Neural cell (in vitro differentiated cells): ENCODE measurements at regions not wholly inside any gene's neighbourhood (a gene's known extent, or its start where the extent isn't known, plus 50 kb on each side); places are given as distances from the start of the nearest gene placed in this dataset.

Source experiments
- H2AFZ ChIP-seq: fragments of 200-600, 300-800 bp; sonication (generic), shearing (Covaris generic); 2 replicates; pipeline ENCODE4 v1.6.0; 2014; ENCODE audit warnings: low read depth, mild to moderate bottlenecking, antibody characterized with exemption, low read length, moderate library complexity
- H3F3A ChIP-seq: fragments of 200-600 bp; shearing (Covaris generic); 2 replicates; pipeline ENCODE4 v1.6.1; 2016; ENCODE audit warnings: mild to moderate bottlenecking, moderate library complexity, mixed read lengths, antibody characterized with exemption, low read length; ENCODE audit not compliant: insufficient read depth, poor library complexity, severe bottlenecking
- H3K27ac ChIP-seq: fragments of 200-600, 300-800 bp; sonication (generic), shearing (Covaris generic); 2 replicates; pipeline ENCODE4 v1.5.1; 2014; ENCODE audit warnings: mild to moderate bottlenecking, low read length, moderate library complexity
- H3K27me3 ChIP-seq: fragments of 300-800, 200-600 bp; sonication (generic), shearing (Covaris generic); 2 replicates; pipeline ENCODE4 v1.6.0; 2014; ENCODE audit warnings: mild to moderate bottlenecking, low read depth, low read length, moderate library complexity; ENCODE audit not compliant: insufficient read depth
- H3K36me3 ChIP-seq: fragments of 300-800, 200-600 bp; sonication (generic), shearing (Covaris generic); 2 replicates; pipeline ENCODE4 v1.5.1; 2014; ENCODE audit warnings: mild to moderate bottlenecking, antibody characterized with exemption, low read length, moderate library complexity; ENCODE audit not compliant: insufficient read depth
- H3K4me2 ChIP-seq: fragments of 300-800, 200-600 bp; sonication (generic), shearing (Covaris generic); 2 replicates; pipeline ENCODE4 v1.6.0; 2014; ENCODE audit warnings: mild to moderate bottlenecking, low read length
- H3K4me3 ChIP-seq: fragments of 300-800, 200-600 bp; sonication (generic), shearing (Covaris generic); 2 replicates; pipeline ENCODE4 v1.5.1; 2014; ENCODE audit warnings: mild to moderate bottlenecking, low read length, moderate library complexity
- H3K79me2 ChIP-seq: fragments of 200-600 bp; shearing (Covaris generic); replicated peaks from 2 replicates; pipeline ENCODE4 v1.6.0; 2014; ENCODE audit warnings: mild to moderate bottlenecking, low read length, moderate library complexity; ENCODE audit not compliant: insufficient read depth
- H3K9ac ChIP-seq: fragments of 300-800, 200-600 bp; sonication (generic), shearing (Covaris generic); 2 replicates; pipeline ENCODE4 v1.6.1; 2016; ENCODE audit warnings: mild to moderate bottlenecking, low read length, mixed read lengths
- H3K9me2 ChIP-seq: fragments of 200-600 bp; shearing (Covaris generic); 2 replicates; pipeline ENCODE4 v1.6.1; 2016; ENCODE audit warnings: mild to moderate bottlenecking, low read length, mixed read lengths; ENCODE audit not compliant: insufficient read depth
- H3K9me3 ChIP-seq: fragments of 200-600, 300-800 bp; sonication (generic), shearing (Covaris generic); 2 replicates; pipeline ENCODE4 v1.6.1; 2016; ENCODE audit warnings: mild to moderate bottlenecking, mixed run types, low read length, moderate library complexity, mixed read lengths
- H4K20me1 ChIP-seq: fragments of 200-600 bp; shearing (Covaris generic); 2 replicates; pipeline ENCODE4 v1.6.1; 2016; ENCODE audit warnings: mild to moderate bottlenecking, mixed run types; ENCODE audit not compliant: insufficient read depth
- EP300 ChIP-seq: fragments of 450-650 bp; conservative IDR thresholded peaks from 2 replicates; pipeline ENCODE4 v1.6.1; 2014; ENCODE audit warnings: antibody characterized with exemption, mild to moderate bottlenecking, moderate library complexity; ENCODE audit not compliant: poor library complexity, severe bottlenecking
- EZH2 ChIP-seq: fragments of 200-600, 300-800 bp; shearing (Covaris generic), sonication (generic); IDR thresholded peaks from 2 replicates; pipeline ENCODE4 v1.6.1; 2014; ENCODE audit warnings: antibody characterized with exemption, low read length, borderline replicate concordance, mild to moderate bottlenecking; ENCODE audit not compliant: insufficient read depth, poor library complexity, severe bottlenecking
- MXI1 ChIP-seq: fragments of 450-650 bp; conservative IDR thresholded peaks from 2 replicates; pipeline ENCODE4 v1.6.1; 2014; ENCODE audit warnings: antibody characterized with exemption, mild to moderate bottlenecking; ENCODE audit not compliant: poor library complexity, severe bottlenecking
- POLR2AphosphoS5 ChIP-seq: IDR thresholded peaks from 2 replicates; pipeline ENCODE4 v1.6.1; 2012
- RAD21 ChIP-seq: fragments of 450-650 bp; conservative IDR thresholded peaks from 2 replicates; pipeline ENCODE4 v1.6.1; 2014; ENCODE audit warnings: antibody characterized with exemption, mild to moderate bottlenecking, moderate library complexity
- SMC3 ChIP-seq: fragments of 450-650 bp; conservative IDR thresholded peaks from 2 replicates; pipeline ENCODE4 v1.6.1; 2014; ENCODE audit warnings: antibody characterized with exemption, mild to moderate bottlenecking, moderate library complexity; ENCODE audit not compliant: poor library complexity
- TAF1 ChIP-seq: IDR thresholded peaks from 2 replicates; pipeline ENCODE4 v1.6.1; 2012; ENCODE audit warnings: low read depth
- TF ChIP-seq, protein P1 (sequence below): fragments of 450-650 bp; IDR thresholded peaks from 2 replicates; pipeline ENCODE4 v1.5.1; 2014; ENCODE audit warnings: antibody characterized with exemption, mild to moderate bottlenecking, moderate library complexity; ENCODE audit not compliant: poor library complexity, severe bottlenecking
- TF ChIP-seq, protein P2 (sequence below): IDR thresholded peaks from 2 replicates; pipeline ENCODE4 v1.6.1; 2012; ENCODE audit warnings: borderline replicate concordance

DNA sequence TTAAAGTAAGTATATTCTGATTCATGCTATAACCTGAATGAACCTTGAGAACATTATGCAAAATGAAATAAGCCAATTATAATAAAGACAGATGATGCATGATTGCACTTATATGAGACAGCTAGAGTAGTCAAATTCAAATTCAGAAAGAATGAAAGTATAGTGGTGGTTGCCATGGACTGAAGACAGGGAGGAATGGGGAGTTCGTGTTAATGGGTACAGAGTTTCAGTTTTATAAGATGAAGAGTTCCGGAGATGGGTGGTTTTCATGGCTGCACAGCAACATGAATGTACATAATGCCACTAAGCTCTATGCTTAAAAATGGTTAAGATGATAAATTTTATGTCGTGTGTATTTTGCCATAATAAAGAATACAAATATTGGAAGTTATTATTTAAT lies 751.2 kb downstream of the TSN start (continued):
- TF ChIP-seq, protein P1, sequence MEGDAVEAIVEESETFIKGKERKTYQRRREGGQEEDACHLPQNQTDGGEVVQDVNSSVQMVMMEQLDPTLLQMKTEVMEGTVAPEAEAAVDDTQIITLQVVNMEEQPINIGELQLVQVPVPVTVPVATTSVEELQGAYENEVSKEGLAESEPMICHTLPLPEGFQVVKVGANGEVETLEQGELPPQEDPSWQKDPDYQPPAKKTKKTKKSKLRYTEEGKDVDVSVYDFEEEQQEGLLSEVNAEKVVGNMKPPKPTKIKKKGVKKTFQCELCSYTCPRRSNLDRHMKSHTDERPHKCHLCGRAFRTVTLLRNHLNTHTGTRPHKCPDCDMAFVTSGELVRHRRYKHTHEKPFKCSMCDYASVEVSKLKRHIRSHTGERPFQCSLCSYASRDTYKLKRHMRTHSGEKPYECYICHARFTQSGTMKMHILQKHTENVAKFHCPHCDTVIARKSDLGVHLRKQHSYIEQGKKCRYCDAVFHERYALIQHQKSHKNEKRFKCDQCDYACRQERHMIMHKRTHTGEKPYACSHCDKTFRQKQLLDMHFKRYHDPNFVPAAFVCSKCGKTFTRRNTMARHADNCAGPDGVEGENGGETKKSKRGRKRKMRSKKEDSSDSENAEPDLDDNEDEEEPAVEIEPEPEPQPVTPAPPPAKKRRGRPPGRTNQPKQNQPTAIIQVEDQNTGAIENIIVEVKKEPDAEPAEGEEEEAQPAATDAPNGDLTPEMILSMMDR = no peak

DNA sequence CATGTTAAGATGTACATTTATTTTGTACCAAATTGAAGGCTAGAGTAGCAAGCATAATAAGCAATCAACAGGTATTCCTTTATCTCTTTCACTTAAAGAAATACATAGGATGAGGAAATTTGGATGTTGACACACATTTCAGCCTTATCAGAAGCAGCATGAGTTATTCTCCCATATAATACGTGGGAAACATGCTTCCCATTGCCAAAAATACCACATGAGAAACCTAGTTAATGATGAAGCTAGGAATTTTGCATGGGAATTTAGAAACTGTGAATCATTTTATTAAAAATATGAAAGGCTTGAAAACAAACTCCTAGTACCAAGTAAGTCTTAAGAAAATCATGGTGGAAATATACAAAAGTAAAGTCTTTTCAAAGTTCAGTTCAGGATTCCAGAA lies 751.8 kb downstream of the TSN start:
- no peak overlapping the region for H3K4me2 ChIP-seq
- H4K20me1 ChIP-seq = no peaks in the 10 kb centered on the region
- no peak overlapping the region for H3K27ac ChIP-seq
- no peaks in the 10 kb centered on the region for H3F3A ChIP-seq
- TF ChIP-seq, protein P1 = no peak
- TF ChIP-seq TAF1 (no peak), EP300 (no peak), POLR2AphosphoS5 (no peak), SMC3 (no peak), EZH2 (no peak), MXI1 (no peak), RAD21 (no peak)
- TF ChIP-seq, protein P2, sequence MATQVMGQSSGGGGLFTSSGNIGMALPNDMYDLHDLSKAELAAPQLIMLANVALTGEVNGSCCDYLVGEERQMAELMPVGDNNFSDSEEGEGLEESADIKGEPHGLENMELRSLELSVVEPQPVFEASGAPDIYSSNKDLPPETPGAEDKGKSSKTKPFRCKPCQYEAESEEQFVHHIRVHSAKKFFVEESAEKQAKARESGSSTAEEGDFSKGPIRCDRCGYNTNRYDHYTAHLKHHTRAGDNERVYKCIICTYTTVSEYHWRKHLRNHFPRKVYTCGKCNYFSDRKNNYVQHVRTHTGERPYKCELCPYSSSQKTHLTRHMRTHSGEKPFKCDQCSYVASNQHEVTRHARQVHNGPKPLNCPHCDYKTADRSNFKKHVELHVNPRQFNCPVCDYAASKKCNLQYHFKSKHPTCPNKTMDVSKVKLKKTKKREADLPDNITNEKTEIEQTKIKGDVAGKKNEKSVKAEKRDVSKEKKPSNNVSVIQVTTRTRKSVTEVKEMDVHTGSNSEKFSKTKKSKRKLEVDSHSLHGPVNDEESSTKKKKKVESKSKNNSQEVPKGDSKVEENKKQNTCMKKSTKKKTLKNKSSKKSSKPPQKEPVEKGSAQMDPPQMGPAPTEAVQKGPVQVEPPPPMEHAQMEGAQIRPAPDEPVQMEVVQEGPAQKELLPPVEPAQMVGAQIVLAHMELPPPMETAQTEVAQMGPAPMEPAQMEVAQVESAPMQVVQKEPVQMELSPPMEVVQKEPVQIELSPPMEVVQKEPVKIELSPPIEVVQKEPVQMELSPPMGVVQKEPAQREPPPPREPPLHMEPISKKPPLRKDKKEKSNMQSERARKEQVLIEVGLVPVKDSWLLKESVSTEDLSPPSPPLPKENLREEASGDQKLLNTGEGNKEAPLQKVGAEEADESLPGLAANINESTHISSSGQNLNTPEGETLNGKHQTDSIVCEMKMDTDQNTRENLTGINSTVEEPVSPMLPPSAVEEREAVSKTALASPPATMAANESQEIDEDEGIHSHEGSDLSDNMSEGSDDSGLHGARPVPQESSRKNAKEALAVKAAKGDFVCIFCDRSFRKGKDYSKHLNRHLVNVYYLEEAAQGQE = no peak
- H3K27me3 ChIP-seq = no peaks in the 10 kb centered on the region
- no peaks in the 10 kb centered on the region for H3K9me2 ChIP-seq
- no peak overlapping the region for H3K4me3 ChIP-seq
- H2AFZ ChIP-seq = no peak overlapping the region
- no peaks in the 10 kb centered on the region for H3K9me3 ChIP-seq
- H3K79me2 ChIP-seq = no peaks in the 10 kb centered on the region
- H3K9ac ChIP-seq = no peak overlapping the region
- H3K36me3 ChIP-seq = no peaks in the 10 kb centered on the region

DNA sequence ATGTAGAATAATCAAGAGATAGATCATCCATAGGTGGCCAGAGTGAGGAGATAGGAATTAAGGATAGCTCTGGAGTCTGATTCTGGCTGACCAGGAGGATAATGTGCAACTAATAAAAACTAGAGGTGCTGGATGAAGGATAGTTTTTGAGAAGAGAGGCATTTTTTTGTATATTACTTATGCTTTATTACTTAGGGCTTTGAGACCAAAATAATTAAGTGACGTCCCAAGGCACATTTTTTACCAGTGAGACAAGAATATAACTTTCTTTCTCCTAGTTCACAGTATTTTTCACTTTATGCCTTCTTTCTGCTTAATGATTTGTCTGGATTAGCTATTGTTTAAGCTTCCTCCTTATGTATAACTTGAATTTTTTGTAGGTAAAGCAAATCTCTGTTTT lies 756.6 kb downstream of the TSN start:
- Histone ChIP-seq H3K9ac (no peak overlapping the region), H3K9me3 (no peaks in the 10 kb centered on the region), H3K27me3 (no peaks in the 10 kb centered on the region), H3K9me2 (no peaks in the 10 kb centered on the region), H3K27ac (no peak overlapping the region), H3K36me3 (no peaks in the 10 kb centered on the region), H3K4me3 (no peak overlapping the region), H3F3A (no peaks in the 10 kb centered on the region), H4K20me1 (no peaks in the 10 kb centered on the region), H3K4me2 (no peak overlapping the region), H3K79me2 (no peaks in the 10 kb centered on the region), H2AFZ (no peak overlapping the region)
- TF ChIP-seq, protein P2 = no peak
- TF ChIP-seq, protein P1 = no peak
- TF ChIP-seq TAF1 = no peak
- TF ChIP-seq POLR2AphosphoS5 = no peak
- no peak for TF ChIP-seq RAD21
- TF ChIP-seq EP300 = no peak
- no peak for TF ChIP-seq EZH2
- no peak for TF ChIP-seq MXI1
- TF ChIP-seq SMC3 = no peak
